Hepatocyte (in vitro differentiated cells): ENCODE measurements at regions not wholly inside any gene's neighbourhood (a gene's known extent, or its start where the extent isn't known, plus 50 kb on each side); places are given as distances from the start of the nearest gene placed in this dataset.
"Not testable (repeated sequence)": the region's sequence is repeated elsewhere in the genome, so short reads cannot be mapped to it uniquely, and the experiment has no call there.

ENCODE experiments used
- DNase-seq: peaks from one replicate; pipeline ENCODE4 v3.0.0-alpha.2; 2016; ENCODE audit warnings: low spot score
- H2AFZ ChIP-seq: fragments of 200-600 bp; sonication (generic); 2 replicates; pipeline ENCODE4 v1.6.0; 2016; ENCODE audit warnings: antibody characterized with exemption, mild to moderate bottlenecking
- H3K27ac ChIP-seq: fragments of 200-600 bp; sonication (generic); 2 replicates; pipeline ENCODE4 v1.5.1; 2016; ENCODE audit warnings: mild to moderate bottlenecking
- H3K27me3 ChIP-seq: fragments of 200-600 bp; sonication (generic); 2 replicates; pipeline ENCODE4 v1.6.1; 2016
- H3K36me3 ChIP-seq: fragments of 200-600 bp; sonication (generic); replicated peaks from 2 replicates; pipeline ENCODE4 v1.5.1; 2016; ENCODE audit warnings: low read depth; ENCODE audit not compliant: insufficient read depth
- H3K4me1 ChIP-seq: fragments of 200-600 bp; sonication (generic); 2 replicates; pipeline ENCODE4 v1.5.1; 2016; ENCODE audit warnings: mild to moderate bottlenecking, moderate library complexity; ENCODE audit not compliant: insufficient read depth
- H3K4me2 ChIP-seq: fragments of 200-600 bp; sonication (generic); 2 replicates; pipeline ENCODE4 v1.6.0; 2016
- H3K4me3 ChIP-seq: fragments of 200-600 bp; sonication (generic); 2 replicates; pipeline ENCODE4 v1.5.1; 2016; ENCODE audit warnings: mild to moderate bottlenecking
- H3K79me2 ChIP-seq: fragments of 200-600 bp; sonication (generic); 2 replicates; pipeline ENCODE4 v1.6.0; 2017; ENCODE audit warnings: mild to moderate bottlenecking
- H3K9me2 ChIP-seq: fragments of 200-600 bp; sonication (generic); replicated peaks from 2 replicates; pipeline ENCODE4 v1.6.0; 2017; ENCODE audit warnings: mild to moderate bottlenecking; ENCODE audit not compliant: insufficient read depth
- H3K9me3 ChIP-seq: fragments of 200-600 bp; sonication (generic); 2 replicates; pipeline ENCODE4 v1.5.1; 2016; ENCODE audit warnings: low read depth, mild to moderate bottlenecking
- H4K20me1 ChIP-seq: fragments of 200-600 bp; sonication (generic); 2 replicates; pipeline ENCODE4 v1.6.0; 2016; ENCODE audit warnings: mild to moderate bottlenecking; ENCODE audit not compliant: insufficient read depth, poor library complexity, severe bottlenecking
- CTCF ChIP-seq: fragments of 200-600 bp; sonication (generic); IDR thresholded peaks from 2 replicates; pipeline ENCODE4 v1.5.1; 2016; ENCODE audit warnings: antibody characterized with exemption, mild to moderate bottlenecking; ENCODE audit not compliant: poor library complexity
- EZH2 ChIP-seq: fragments of 200-600 bp; sonication (generic); IDR thresholded peaks from 2 replicates; pipeline ENCODE4 v1.6.1; 2016; ENCODE audit warnings: antibody characterized with exemption, mild to moderate bottlenecking, borderline replicate concordance
- EZH2phosphoT487 ChIP-seq: fragments of 200-600 bp; sonication (generic); IDR thresholded peaks from one replicate; pipeline ENCODE4 v1.6.1; 2018; ENCODE audit warnings: antibody characterized with exemption, mild to moderate bottlenecking, low read depth, moderate library complexity; ENCODE audit not compliant: unreplicated experiment, severe bottlenecking
- WGBS: methylation state at CpG from one replicate; pipeline ENCODE4 v1.1.6; 2016; ENCODE audit warnings: low lambda C conversion rate; ENCODE audit errors: missing lambda C conversion rate; 5-methylcytosine and 5-hydroxymethylcytosine counted together

- not testable (repeated sequence) for H3K9me2 ChIP-seq, H3K36me3 ChIP-seq, H3K79me2 ChIP-seq, DNase-seq, H3K4me1 ChIP-seq, H3K9me3 ChIP-seq, H3K27ac ChIP-seq, H4K20me1 ChIP-seq, H3K27me3 ChIP-seq, H2AFZ ChIP-seq, H3K4me3 ChIP-seq, H3K4me2 ChIP-seq
- 95% methylated on average over 5 of the region's 5 CpGs for WGBS
- peak; percentile 29 for TF ChIP-seq CTCF
Measured at GRCh38 chr11:23834306-23834705, 662.5 kb upstream of the LUZP2 start.

- H3K9me3 ChIP-seq, result no peaks in the 10 kb centered on the region
- no peak overlapping the region for H3K4me3 ChIP-seq
- no peak overlapping the region for H3K27ac ChIP-seq
- WGBS, result 90% methylated on average over 1 of the region's 1 CpG
- no peaks in the 10 kb centered on the region for H3K4me1 ChIP-seq
- TF ChIP-seq EZH2 (no peak), CTCF (no peak), EZH2phosphoT487 (no peak)
- no peaks in the 10 kb centered on the region for H3K36me3 ChIP-seq
- no peak overlapping the region for H3K4me2 ChIP-seq
- no peaks in the 10 kb centered on the region for H4K20me1 ChIP-seq
- H3K9me2 ChIP-seq, result no peaks in the 10 kb centered on the region
- H2AFZ ChIP-seq, result no peak overlapping the region
- no peaks in the 10 kb centered on the region for H3K79me2 ChIP-seq
- no peak for DNase-seq
- H3K27me3 ChIP-seq, result no peaks in the 10 kb centered on the region
Measured at GRCh38 chr11:23836981-23837380, 659.9 kb upstream of the LUZP2 start.

GRCh38 chr11:23840872-23841271 is 656.0 kb upstream of the LUZP2 start:
- no peak overlapping the region for H3K4me2 ChIP-seq
- no peaks in the 10 kb centered on the region for H3K79me2 ChIP-seq
- no peaks in the 10 kb centered on the region for H3K4me1 ChIP-seq
- no peak for DNase-seq
- no peaks in the 10 kb centered on the region for H3K27me3 ChIP-seq
- H3K4me3 ChIP-seq, result no peak overlapping the region
- TF ChIP-seq CTCF (no peak), EZH2 (no peak), EZH2phosphoT487 (no peak)
- no peak overlapping the region for H3K27ac ChIP-seq
- H2AFZ ChIP-seq, result no peak overlapping the region
- H4K20me1 ChIP-seq, result no peaks in the 10 kb centered on the region
- H3K9me2 ChIP-seq, result no peaks in the 10 kb centered on the region
- no peaks in the 10 kb centered on the region for H3K9me3 ChIP-seq
- 98% methylated on average over 3 of the region's 3 CpGs for WGBS
- H3K36me3 ChIP-seq, result no peaks in the 10 kb centered on the region

- no peak for TF ChIP-seq EZH2phosphoT487
- no peak for TF ChIP-seq EZH2
- Histone ChIP-seq H2AFZ (no peak overlapping the region), H3K4me2 (no peak overlapping the region), H4K20me1 (no peaks in the 10 kb centered on the region), H3K4me3 (no peak overlapping the region), H3K36me3 (no peaks in the 10 kb centered on the region), H3K4me1 (no peaks in the 10 kb centered on the region), H3K9me2 (no peaks in the 10 kb centered on the region), H3K27ac (no peak overlapping the region), H3K9me3 (no peaks in the 10 kb centered on the region), H3K27me3 (no peaks in the 10 kb centered on the region), H3K79me2 (no peaks in the 10 kb centered on the region)
- DNase-seq, result no peak
- WGBS, result 68% methylated on average over 5 of the region's 5 CpGs
Measured at GRCh38 chr11:23846902-23847422, 649.9 kb upstream of the LUZP2 start.
